KMS-11 (cell line): ENCODE measurements at regions not wholly inside any gene's neighbourhood (a gene's known extent, or its start where the extent isn't known, plus 50 kb on each side); places are given as distances from the start of the nearest gene placed in this dataset.

Experiments used
- H2AFZ ChIP-seq: fragments of 200-600 bp; sonication (generic); 2 replicates; pipeline ENCODE4 v1.6.1; 2016; ENCODE audit warnings: antibody characterized with exemption, mixed run types, low read depth
- H3K27ac ChIP-seq: fragments of 200-600 bp; sonication (generic); 2 replicates; pipeline ENCODE4 v1.6.1; 2016; ENCODE audit warnings: mild to moderate bottlenecking, mixed run types
- H3K27me3 ChIP-seq: fragments of 200-600 bp; sonication (generic); 2 replicates; pipeline ENCODE4 v1.6.1; 2017; ENCODE audit warnings: mild to moderate bottlenecking, low read depth, mixed run types, moderate library complexity; ENCODE audit not compliant: insufficient read depth
- H3K36me3 ChIP-seq: fragments of 200-600 bp; sonication (generic); 2 replicates; pipeline ENCODE4 v1.6.1; 2017; ENCODE audit warnings: mild to moderate bottlenecking, mixed run types; ENCODE audit not compliant: insufficient read depth
- H3K4me1 ChIP-seq: fragments of 200-600 bp; sonication (generic); 2 replicates; pipeline ENCODE4 v1.6.1; 2016; ENCODE audit warnings: mild to moderate bottlenecking, low read depth, mixed run types; ENCODE audit not compliant: poor library complexity, severe bottlenecking
- H3K4me2 ChIP-seq: fragments of 200-600 bp; sonication (generic); 2 replicates; pipeline ENCODE4 v1.7.0; 2016; ENCODE audit warnings: mild to moderate bottlenecking, mixed run types
- H3K4me3 ChIP-seq: fragments of 200-600 bp; sonication (generic); IDR thresholded peaks from 2 replicates; pipeline ENCODE4 v1.6.1; 2017; ENCODE audit warnings: low read depth, low read length, mixed read lengths; ENCODE audit not compliant: insufficient read depth
- H3K79me2 ChIP-seq: fragments of 200-600 bp; sonication (generic); 2 replicates; pipeline ENCODE4 v1.6.1; 2016; ENCODE audit warnings: low read depth, mixed run types; ENCODE audit not compliant: insufficient read depth
- H3K9ac ChIP-seq: fragments of 200-600 bp; sonication (generic); 2 replicates; pipeline ENCODE4 v1.6.1; 2016; ENCODE audit warnings: mild to moderate bottlenecking, mixed run types
- H4K20me1 ChIP-seq: fragments of 200-600 bp; sonication (generic); 2 replicates; pipeline ENCODE4 v1.6.1; 2016; ENCODE audit warnings: mild to moderate bottlenecking, mixed run types; ENCODE audit not compliant: insufficient read depth
- TF ChIP-seq, protein P1 (sequence below): fragments of 200-600 bp; sonication (generic); conservative IDR thresholded peaks from 2 replicates; pipeline ENCODE4 v1.6.1; 2017; ENCODE audit warnings: low read depth, mild to moderate bottlenecking, antibody characterized with exemption, low read length, moderate library complexity, mixed read lengths

DNA sequence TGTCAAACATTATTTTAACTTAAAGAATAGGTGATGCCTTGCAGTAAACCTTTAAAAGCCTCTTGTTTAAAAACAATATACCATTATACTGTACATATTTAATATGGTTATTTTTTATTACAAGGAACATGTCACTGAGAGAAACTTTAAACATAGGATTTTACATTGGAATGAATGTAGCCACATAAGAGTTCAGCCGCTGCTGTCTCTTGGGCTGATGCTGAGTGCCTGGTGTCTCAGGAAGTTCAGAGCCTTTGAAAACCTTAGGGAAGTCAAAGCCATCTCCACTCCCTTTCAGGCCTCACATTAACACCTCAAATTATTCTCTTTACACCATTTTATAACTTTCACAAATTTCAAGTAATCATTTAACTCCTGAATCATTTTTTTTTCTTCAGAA is 93.5 kb upstream of the DKK2 start:
- Histone ChIP-seq H2AFZ (no peak overlapping the region), H3K9ac (no peak overlapping the region), H3K4me3 (no peak overlapping the region), H3K79me2 (no peaks in the 10 kb centered on the region), H3K27ac (no peak overlapping the region), H3K27me3 (no peaks in the 10 kb centered on the region), H3K4me1 (no peaks in the 10 kb centered on the region), H3K36me3 (no peaks in the 10 kb centered on the region), H4K20me1 (no peaks in the 10 kb centered on the region), H3K4me2 (no peak overlapping the region)
- TF ChIP-seq, protein P1, sequence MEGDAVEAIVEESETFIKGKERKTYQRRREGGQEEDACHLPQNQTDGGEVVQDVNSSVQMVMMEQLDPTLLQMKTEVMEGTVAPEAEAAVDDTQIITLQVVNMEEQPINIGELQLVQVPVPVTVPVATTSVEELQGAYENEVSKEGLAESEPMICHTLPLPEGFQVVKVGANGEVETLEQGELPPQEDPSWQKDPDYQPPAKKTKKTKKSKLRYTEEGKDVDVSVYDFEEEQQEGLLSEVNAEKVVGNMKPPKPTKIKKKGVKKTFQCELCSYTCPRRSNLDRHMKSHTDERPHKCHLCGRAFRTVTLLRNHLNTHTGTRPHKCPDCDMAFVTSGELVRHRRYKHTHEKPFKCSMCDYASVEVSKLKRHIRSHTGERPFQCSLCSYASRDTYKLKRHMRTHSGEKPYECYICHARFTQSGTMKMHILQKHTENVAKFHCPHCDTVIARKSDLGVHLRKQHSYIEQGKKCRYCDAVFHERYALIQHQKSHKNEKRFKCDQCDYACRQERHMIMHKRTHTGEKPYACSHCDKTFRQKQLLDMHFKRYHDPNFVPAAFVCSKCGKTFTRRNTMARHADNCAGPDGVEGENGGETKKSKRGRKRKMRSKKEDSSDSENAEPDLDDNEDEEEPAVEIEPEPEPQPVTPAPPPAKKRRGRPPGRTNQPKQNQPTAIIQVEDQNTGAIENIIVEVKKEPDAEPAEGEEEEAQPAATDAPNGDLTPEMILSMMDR = no peak

DNA sequence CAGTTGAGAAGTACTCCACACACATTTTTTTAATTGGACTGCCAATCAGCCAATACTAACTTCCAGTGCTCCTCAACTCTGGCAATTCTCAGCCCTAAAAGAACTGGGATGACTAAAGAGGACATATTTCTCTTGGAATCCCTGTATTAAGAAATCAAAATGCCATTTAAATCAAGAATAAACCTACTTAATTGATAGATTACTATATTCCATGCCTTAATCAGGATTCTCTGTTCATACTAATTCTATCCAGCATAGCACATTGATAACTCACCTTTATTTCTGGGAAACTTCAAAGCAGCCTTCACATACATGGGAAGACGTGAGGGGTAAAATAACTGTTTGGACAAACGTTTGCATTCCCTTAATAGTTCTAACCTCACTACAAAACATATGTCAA is 93.0 kb upstream of the DKK2 start:
- H3K4me2 ChIP-seq = no peak overlapping the region
- H3K9ac ChIP-seq = no peak overlapping the region
- no peak overlapping the region for H2AFZ ChIP-seq
- H3K27me3 ChIP-seq = no peaks in the 10 kb centered on the region
- H3K27ac ChIP-seq = no peak overlapping the region
- TF ChIP-seq, protein P1 = no peak
- H3K79me2 ChIP-seq = no peaks in the 10 kb centered on the region
- no peak overlapping the region for H3K4me3 ChIP-seq
- no peaks in the 10 kb centered on the region for H4K20me1 ChIP-seq
- no peaks in the 10 kb centered on the region for H3K36me3 ChIP-seq
- H3K4me1 ChIP-seq = no peaks in the 10 kb centered on the region

DNA sequence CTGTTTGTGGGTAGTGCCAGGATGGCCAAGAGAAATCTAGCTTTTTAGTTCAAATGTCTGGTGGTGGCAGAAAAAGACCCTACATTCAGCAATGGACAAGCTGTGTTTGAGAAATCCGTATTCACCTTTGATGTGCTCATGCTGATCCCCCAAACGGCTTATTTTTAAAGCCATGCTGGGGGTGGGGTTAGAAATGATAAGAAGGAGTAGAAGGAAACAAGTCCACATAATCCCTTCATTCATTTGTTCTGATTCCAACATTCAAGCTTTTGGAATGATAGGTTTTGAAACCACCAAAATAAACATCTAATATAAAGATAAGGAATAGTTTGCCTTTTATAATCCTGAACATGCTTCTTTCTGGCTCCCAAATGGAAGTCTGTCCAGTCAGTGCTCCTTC is 92.0 kb upstream of the DKK2 start:
- Histone ChIP-seq H3K4me3 (no peak overlapping the region), H3K4me2 (no peak overlapping the region), H3K9ac (no peak overlapping the region), H3K27me3 (no peaks in the 10 kb centered on the region), H3K27ac (no peak overlapping the region), H3K79me2 (no peaks in the 10 kb centered on the region), H4K20me1 (no peaks in the 10 kb centered on the region), H2AFZ (no peak overlapping the region), H3K4me1 (no peaks in the 10 kb centered on the region), H3K36me3 (no peaks in the 10 kb centered on the region)
- TF ChIP-seq, protein P1 = no peak

DNA sequence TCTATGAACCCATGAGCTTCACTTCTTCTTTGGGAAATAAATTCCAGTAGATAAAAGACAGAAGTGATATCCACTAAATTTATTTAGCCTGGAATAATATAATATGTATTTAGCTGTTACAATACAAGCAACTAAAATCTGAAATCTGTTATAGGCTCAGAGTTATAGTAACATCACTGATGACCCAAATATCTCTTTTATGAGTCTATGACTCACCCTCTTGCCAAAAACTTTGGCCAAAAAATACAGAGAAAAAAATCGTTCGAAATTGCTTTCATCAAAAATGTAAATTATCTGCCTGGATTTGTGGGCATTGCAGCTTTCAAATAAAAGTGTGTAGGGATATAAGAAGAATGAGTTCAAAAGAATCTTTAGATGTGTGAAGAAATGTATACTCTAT is 89.4 kb upstream of the DKK2 start:
- Histone ChIP-seq H3K4me2 (no peak overlapping the region), H3K27ac (no peak overlapping the region), H3K4me3 (no peak overlapping the region), H3K36me3 (no peaks in the 10 kb centered on the region), H3K79me2 (no peaks in the 10 kb centered on the region), H3K9ac (no peak overlapping the region), H4K20me1 (no peaks in the 10 kb centered on the region), H2AFZ (no peak overlapping the region), H3K4me1 (no peaks in the 10 kb centered on the region), H3K27me3 (no peaks in the 10 kb centered on the region)
- TF ChIP-seq, protein P1 = no peak

DNA sequence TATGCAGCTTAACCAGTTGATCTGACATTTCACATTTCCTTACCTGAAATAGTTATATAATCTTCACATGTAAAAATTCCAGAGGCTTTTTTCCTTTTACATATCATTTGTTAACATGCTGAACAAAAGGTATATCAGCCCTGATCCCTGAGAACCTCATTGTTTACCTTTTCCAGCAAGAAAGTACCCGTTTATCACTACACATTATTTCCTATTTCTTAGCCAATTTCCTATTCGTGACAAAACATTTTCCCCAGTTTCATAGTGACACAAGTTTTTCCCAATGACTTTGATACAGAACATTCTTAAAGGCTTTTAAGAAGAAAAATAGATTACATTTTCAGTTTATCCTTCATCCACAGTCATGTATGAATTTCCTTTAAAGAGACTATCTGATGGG is 86.6 kb upstream of the DKK2 start:
- no peaks in the 10 kb centered on the region for H4K20me1 ChIP-seq
- no peak overlapping the region for H3K27ac ChIP-seq
- no peaks in the 10 kb centered on the region for H3K79me2 ChIP-seq
- no peak overlapping the region for H2AFZ ChIP-seq
- H3K4me2 ChIP-seq = no peak overlapping the region
- no peaks in the 10 kb centered on the region for H3K4me1 ChIP-seq
- no peak overlapping the region for H3K9ac ChIP-seq
- H3K36me3 ChIP-seq = no peaks in the 10 kb centered on the region
- H3K4me3 ChIP-seq = no peak overlapping the region
- no peaks in the 10 kb centered on the region for H3K27me3 ChIP-seq
- TF ChIP-seq, protein P1 = no peak
